ENCODE measurements at regions not wholly inside any gene's neighbourhood (a gene's known extent, or its start where the extent isn't known, plus 50 kb on each side); places are given as distances from the start of the nearest gene placed in this dataset.
"Not testable (repeated sequence)": the region's sequence is repeated elsewhere in the genome, so short reads cannot be mapped to it uniquely, and the experiment has no call there.

- no peak overlapping the region for H3K4me3 ChIP-seq (ENCODE audit: low read depth, poor library complexity, severe bottlenecking)
- TF ChIP-seq, protein P1, sequence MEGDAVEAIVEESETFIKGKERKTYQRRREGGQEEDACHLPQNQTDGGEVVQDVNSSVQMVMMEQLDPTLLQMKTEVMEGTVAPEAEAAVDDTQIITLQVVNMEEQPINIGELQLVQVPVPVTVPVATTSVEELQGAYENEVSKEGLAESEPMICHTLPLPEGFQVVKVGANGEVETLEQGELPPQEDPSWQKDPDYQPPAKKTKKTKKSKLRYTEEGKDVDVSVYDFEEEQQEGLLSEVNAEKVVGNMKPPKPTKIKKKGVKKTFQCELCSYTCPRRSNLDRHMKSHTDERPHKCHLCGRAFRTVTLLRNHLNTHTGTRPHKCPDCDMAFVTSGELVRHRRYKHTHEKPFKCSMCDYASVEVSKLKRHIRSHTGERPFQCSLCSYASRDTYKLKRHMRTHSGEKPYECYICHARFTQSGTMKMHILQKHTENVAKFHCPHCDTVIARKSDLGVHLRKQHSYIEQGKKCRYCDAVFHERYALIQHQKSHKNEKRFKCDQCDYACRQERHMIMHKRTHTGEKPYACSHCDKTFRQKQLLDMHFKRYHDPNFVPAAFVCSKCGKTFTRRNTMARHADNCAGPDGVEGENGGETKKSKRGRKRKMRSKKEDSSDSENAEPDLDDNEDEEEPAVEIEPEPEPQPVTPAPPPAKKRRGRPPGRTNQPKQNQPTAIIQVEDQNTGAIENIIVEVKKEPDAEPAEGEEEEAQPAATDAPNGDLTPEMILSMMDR (IDR thresholded peaks at IDR 0.05): no peak
- TF ChIP-seq POLR2A (IDR thresholded peaks at IDR 0.05): no peak
- no peak for DNase-seq (ENCODE audit: low spot score in 2 of 2)
- intact Hi-C loops (cut with DNase I; ENCODE audit: low total_unique reads): no loop called here
- 69 to 72% methylated on average over 2 of the region's 2 CpGs for WGBS, 2 donors
Observed at GRCh38 chrX:96540111-96540631, 144.5 kb upstream of the DIAPH2 start.

- intact Hi-C loops (cut with DNase I; ENCODE audit: low total_unique reads); DNase-seq (ENCODE audit: low spot score in 2 of 2); H3K4me3 ChIP-seq (ENCODE audit: low read depth, poor library complexity, severe bottlenecking): not testable (repeated sequence)
- 53 to 83% methylated on average over 7 of the region's 7 CpGs for WGBS, 2 donors
Observed at GRCh38 chrX:96546281-96546680, 138.4 kb upstream of the DIAPH2 start.

GRCh38 chrX:96551322-96551872 is 133.2 kb upstream of the DIAPH2 start:
- TF ChIP-seq, protein P1 (IDR thresholded peaks at IDR 0.05): no peak
- no peak for TF ChIP-seq POLR2A (IDR thresholded peaks at IDR 0.05)
- WGBS, 2 donors: 67 to 76% methylated on average over 6 of the region's 6 CpGs
- intact Hi-C loops (cut with DNase I; ENCODE audit: low total_unique reads): no loop called here
- no peak overlapping the region for H3K4me3 ChIP-seq (ENCODE audit: low read depth, poor library complexity, severe bottlenecking)
- DNase-seq (ENCODE audit: low spot score in 2 of 2): no peak

DNA sequence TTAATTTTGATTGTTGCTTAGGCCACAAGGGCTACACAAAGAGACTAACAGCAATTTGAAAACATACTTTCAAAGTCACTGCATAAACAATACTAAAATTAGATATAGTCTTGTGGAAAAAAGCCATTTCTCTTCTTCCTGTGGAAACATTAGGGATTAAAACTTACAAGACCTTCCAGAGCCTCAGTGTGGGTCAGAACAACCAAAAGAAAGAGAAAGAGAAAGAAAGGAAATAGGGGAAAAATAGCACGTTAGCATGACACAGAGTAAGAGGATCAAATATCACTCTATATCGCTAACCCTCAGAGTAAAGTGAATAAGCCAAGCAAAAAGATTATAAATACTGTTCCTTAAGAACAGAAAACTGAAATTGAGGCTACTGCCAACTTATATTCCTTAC is 127.8 kb upstream of the DIAPH2 start:
- DNase-seq (ENCODE audit: low spot score in 2 of 2): no peak
- intact Hi-C loops (cut with DNase I; ENCODE audit: low total_unique reads): no loop called here
- no peak overlapping the region for H3K4me3 ChIP-seq (ENCODE audit: low read depth, poor library complexity, severe bottlenecking)
- 52 to 70% methylated on average over 2 of the region's 2 CpGs for WGBS, 2 donors
- no peak for TF ChIP-seq POLR2A (IDR thresholded peaks at IDR 0.05)
- TF ChIP-seq, protein P1 (IDR thresholded peaks at IDR 0.05): no peak

DNA sequence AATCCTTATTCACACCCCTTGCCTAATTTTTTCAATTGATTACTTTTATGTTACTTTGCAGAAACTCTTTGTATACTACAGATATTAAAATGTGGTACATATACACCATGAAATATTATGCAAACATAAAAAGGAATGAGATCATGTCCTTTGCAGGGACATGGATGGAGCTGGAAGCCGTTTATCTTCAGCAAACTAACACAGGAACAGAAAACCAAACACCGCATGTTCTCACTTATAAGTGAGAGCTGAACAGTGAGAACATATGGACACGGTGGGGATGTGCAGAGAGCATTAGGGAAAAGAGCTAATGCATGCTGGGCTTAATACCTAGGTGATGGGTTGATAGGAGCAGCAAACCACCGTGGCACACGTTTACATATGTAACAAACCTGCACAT is 123.5 kb upstream of the DIAPH2 start:
- DNase-seq (ENCODE audit: low spot score in 2 of 2); H3K4me3 ChIP-seq (ENCODE audit: low read depth, poor library complexity, severe bottlenecking); intact Hi-C loops (cut with DNase I; ENCODE audit: low total_unique reads): not testable (repeated sequence)
- 79 to 85% methylated on average over 5 of the region's 5 CpGs for WGBS, 2 donors

GRCh38 chrX:96563646-96564045 is 121.0 kb upstream of the DIAPH2 start:
- DNase-seq (ENCODE audit: low spot score in 2 of 2): peak in 1 of 2 donors; percentile 51
- intact Hi-C loops (cut with DNase I; ENCODE audit: low total_unique reads): no loop called here
- 32 to 51% methylated on average over 1 of the region's 1 CpG for WGBS, 2 donors
- no peak overlapping the region for H3K4me3 ChIP-seq (ENCODE audit: low read depth, poor library complexity, severe bottlenecking)
- TF ChIP-seq POLR2A (IDR thresholded peaks at IDR 0.05): no peak
- TF ChIP-seq, protein P1 (IDR thresholded peaks at IDR 0.05): no peak

GRCh38 chrX:96564595-96564994 is 120.0 kb upstream of the DIAPH2 start:
- DNase-seq (ENCODE audit: low spot score in 2 of 2): no peak
- intact Hi-C loops (cut with DNase I; ENCODE audit: low total_unique reads): no loop called here
- 20 to 48% methylated on average over 1 of the region's 1 CpG for WGBS, 2 donors
- TF ChIP-seq, protein P1 (IDR thresholded peaks at IDR 0.05): no peak
- TF ChIP-seq POLR2A (IDR thresholded peaks at IDR 0.05): no peak
- no peak overlapping the region for H3K4me3 ChIP-seq (ENCODE audit: low read depth, poor library complexity, severe bottlenecking)
